ENCODE measurements at regions not wholly inside any gene's neighbourhood (a gene's known extent, or its start where the extent isn't known, plus 50 kb on each side); places are given as distances from the start of the nearest gene placed in this dataset.

DNA sequence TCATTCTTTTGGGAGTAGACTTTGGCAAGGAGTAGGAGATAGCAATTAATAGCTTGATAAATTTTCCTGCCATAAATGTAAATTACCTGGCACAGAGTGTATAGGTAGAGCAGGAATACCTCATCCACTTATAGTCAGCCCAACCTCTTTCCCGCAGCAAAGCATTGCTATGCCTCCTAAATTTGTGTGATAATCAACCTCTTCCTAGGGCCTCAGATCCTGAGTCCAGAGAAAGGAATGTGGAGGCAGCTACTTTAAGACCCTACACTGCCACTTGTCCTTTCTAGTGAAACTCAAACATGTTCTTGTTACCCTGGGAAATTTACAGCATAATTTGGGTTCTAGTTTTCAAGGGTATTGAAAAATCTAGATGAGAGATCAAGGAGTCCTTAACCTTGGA lies 919.0 kb downstream of the RAPGEF2 start:
- TF ChIP-seq, protein P1, sequence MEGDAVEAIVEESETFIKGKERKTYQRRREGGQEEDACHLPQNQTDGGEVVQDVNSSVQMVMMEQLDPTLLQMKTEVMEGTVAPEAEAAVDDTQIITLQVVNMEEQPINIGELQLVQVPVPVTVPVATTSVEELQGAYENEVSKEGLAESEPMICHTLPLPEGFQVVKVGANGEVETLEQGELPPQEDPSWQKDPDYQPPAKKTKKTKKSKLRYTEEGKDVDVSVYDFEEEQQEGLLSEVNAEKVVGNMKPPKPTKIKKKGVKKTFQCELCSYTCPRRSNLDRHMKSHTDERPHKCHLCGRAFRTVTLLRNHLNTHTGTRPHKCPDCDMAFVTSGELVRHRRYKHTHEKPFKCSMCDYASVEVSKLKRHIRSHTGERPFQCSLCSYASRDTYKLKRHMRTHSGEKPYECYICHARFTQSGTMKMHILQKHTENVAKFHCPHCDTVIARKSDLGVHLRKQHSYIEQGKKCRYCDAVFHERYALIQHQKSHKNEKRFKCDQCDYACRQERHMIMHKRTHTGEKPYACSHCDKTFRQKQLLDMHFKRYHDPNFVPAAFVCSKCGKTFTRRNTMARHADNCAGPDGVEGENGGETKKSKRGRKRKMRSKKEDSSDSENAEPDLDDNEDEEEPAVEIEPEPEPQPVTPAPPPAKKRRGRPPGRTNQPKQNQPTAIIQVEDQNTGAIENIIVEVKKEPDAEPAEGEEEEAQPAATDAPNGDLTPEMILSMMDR (IDR thresholded peaks at IDR 0.05; ENCODE audit: insufficient read depth, low read depth, low read length) = no peak
- no peak for DNase-seq (ENCODE audit: low read depth)
- H3K4me3 ChIP-seq (ENCODE audit: low read depth, low read length) = no peak overlapping the region

DNA sequence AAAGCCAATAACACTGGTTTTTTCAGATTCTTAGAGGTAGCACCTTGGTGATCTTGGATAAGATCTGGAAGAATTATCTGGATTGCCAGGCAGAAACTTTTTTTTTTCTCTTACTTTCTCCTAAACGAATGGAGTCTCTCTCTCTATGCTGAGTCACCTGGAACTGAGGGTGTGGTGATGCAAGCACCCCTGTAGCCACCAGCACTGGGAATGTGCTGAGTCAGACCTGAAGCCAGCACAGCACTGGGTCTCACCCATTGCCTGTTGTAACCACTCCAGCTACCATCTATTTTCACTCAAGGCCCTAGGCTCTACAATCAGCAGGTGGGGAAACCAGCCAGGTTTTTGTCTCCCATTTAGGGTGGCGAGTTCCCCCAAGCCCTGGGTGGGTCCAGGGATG lies 923.8 kb downstream of the RAPGEF2 start:
- DNase-seq (ENCODE audit: low read depth) = no peak
- no peak overlapping the region for H3K4me3 ChIP-seq (ENCODE audit: low read depth, low read length)
- TF ChIP-seq, protein P1 (IDR thresholded peaks at IDR 0.05; ENCODE audit: insufficient read depth, low read depth, low read length) = no peak

DNA sequence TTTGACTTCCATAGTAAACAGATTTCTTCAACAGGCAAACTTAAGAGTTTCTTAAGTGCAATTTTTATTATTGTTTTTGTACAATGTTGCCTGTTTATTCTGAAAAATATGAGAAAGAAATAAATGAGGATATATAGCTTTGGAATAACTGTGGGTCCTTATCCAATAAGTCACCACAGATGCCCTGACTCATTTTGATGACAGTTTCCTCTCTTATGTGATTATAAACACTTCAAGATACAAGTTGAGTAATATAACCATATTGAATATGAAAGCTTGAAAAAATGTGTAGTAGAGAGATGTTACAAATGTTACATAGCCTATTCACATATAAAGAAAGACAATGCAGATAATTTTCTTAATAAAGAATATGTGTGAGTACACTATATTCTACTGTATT lies 931.6 kb downstream of the RAPGEF2 start:
- no peak overlapping the region for H3K4me3 ChIP-seq (ENCODE audit: low read depth, low read length)
- TF ChIP-seq, protein P1 (IDR thresholded peaks at IDR 0.05; ENCODE audit: insufficient read depth, low read depth, low read length) = no peak
- no peak for DNase-seq (ENCODE audit: low read depth)

DNA sequence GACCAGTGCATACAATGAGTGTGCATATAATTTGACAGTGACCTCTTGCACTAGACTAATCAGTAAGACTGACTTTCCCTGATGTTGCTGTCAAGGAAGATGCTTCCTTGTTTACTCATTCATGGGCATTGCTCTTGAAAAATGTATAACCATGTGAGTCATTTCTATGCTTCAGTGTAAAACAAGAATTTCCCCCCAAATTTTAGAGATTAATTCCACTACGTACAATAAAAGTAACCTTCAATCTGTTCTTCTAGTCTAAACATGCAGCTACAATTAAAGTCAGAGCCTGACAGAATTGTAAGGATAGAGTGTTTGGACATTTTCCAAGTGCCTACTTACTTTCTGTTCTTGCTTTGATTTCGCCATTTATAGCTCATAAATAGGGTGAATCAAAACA lies 935.7 kb downstream of the RAPGEF2 start:
- H3K4me3 ChIP-seq (ENCODE audit: low read depth, low read length) = no peak overlapping the region
- DNase-seq (ENCODE audit: low read depth) = no peak
- TF ChIP-seq, protein P1 (IDR thresholded peaks at IDR 0.05; ENCODE audit: insufficient read depth, low read depth, low read length) = no peak

DNA sequence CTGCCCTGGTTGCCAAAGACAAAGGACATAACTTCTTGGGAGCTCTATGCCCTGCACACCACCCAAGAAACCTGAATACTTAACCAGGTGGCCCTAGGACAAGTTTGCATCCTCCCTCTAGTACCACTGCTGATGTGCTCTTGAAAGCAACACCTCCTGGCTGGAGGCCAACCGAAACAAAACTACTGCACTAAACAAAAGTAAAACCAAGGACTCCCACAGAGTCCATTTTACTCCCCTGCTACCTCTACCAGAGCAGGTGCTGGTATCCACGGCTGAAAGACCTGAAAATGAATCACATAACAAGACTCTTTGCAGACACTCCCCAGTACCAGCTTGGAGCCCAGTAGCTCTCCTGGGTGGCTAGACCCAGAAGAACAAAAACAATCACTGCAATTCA lies 941.8 kb downstream of the RAPGEF2 start:
- H3K4me3 ChIP-seq (ENCODE audit: low read depth, low read length) = no peak overlapping the region
- no peak for DNase-seq (ENCODE audit: low read depth)
- TF ChIP-seq, protein P1 (IDR thresholded peaks at IDR 0.05; ENCODE audit: insufficient read depth, low read depth, low read length) = no peak

DNA sequence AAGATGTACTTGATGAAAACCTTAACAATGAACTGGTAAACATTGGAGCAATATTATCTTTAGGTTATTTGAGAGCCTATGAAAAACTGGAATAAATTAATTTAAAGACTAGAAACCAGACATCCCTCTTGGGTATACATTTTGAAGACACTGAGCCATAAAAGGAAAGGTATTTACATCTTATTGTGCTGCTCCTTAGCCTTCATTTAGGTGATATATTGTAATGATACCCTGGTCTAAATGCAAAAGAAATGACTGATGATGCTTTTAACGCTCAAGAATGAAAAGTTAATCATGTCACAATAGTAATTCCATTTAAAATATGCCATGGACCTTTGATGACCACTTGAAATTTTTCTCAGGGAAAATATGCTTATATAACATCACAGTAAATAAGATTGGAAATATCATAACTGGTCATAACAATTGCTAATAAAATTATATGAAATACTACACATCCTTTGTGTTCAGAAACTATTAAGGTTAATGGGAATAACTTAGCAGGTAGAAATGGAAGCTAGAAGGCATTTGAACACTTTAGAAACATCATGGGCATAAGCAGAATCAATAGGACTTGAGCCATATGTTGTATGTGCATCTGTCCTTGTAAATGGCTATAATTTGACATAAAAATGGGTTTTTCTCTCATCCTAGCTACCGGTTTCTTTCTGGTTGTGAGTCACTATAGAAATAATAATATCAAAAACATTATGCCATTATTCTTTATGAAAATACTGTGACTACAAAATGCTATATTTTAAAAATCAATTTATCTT lies 979.7 kb downstream of the RAPGEF2 start:
- TF ChIP-seq, protein P1 (IDR thresholded peaks at IDR 0.05; ENCODE audit: insufficient read depth, low read depth, low read length) = no peak
- no peak overlapping the region for H3K4me3 ChIP-seq (ENCODE audit: low read depth, low read length)
- no peak for DNase-seq (ENCODE audit: low read depth)

DNA sequence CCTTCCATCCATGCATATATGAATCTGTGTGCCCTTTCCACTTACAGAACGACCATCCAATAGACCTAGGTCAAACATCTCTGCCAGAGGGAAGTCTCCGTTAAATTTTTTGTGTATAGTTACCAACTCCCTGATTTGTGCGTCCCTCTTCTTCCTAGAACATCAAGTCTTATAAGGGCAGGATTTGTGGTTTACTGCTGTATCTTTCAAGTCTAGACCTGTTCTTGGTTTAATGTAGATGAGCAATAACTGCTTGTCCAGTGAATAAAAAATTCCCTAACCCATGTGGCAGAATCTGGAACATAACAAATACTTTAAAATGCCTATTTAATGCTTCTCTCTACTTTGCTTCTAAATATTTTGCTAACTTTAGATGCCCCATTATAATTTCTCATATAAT lies 988.8 kb downstream of the RAPGEF2 start:
- H3K4me3 ChIP-seq (ENCODE audit: low read depth, low read length) = no peak overlapping the region
- TF ChIP-seq, protein P1 (IDR thresholded peaks at IDR 0.05; ENCODE audit: insufficient read depth, low read depth, low read length) = no peak
- no peak for DNase-seq (ENCODE audit: low read depth)
